GM21447 (cell line): ENCODE measurements at regions not wholly inside any gene's neighbourhood (a gene's known extent, or its start where the extent isn't known, plus 50 kb on each side); places are given as distances from the start of the nearest gene placed in this dataset.
"Not testable (repeated sequence)": the region's sequence is repeated elsewhere in the genome, so short reads cannot be mapped to it uniquely, and the experiment has no call there.

Source experiments
- ATAC-seq: cut with Tn5 transposase; IDR thresholded peaks from one replicate; pipeline ENCODE4 v1.9.1; 2021; ENCODE audit not compliant: unreplicated experiment

DNA sequence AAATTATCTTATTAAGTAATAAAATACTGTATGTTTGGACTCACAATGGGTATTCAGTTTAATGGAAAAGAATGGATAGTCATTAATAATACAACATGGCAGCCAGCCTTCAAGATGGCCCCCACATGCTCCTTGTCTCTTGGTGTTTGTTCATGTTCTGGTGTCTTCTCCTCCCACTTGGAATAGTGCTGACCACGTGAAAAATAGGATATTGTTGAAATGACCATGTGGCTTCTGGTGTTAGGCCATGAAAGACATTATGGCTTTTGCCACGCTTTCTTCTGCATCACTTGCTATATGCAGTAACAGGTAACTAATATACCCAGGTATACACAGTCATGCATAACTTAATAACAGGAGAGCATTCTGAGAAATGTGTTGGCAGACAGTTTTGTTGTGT lies 341.0 kb downstream of the KCNJ2 start:
- ATAC-seq = no peak

DNA sequence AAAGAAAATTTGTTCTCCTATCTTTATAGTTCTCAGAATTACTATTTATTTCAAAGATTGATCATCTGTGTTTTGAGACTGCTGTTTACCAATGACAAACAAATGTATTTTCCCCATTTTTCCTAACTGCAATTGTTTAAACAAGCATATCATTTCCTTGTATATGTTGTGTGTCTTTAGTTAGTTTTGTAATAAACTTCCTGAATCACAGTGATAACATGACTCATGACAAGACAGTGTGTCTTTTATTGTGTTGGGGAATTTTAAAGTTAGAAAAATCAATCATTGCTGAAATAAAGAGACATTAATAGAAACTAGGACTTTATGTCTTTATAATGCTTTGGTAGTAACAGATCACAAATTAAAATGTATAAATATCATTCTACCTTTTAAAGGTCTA lies 348.5 kb downstream of the KCNJ2 start:
- ATAC-seq = no peak

DNA sequence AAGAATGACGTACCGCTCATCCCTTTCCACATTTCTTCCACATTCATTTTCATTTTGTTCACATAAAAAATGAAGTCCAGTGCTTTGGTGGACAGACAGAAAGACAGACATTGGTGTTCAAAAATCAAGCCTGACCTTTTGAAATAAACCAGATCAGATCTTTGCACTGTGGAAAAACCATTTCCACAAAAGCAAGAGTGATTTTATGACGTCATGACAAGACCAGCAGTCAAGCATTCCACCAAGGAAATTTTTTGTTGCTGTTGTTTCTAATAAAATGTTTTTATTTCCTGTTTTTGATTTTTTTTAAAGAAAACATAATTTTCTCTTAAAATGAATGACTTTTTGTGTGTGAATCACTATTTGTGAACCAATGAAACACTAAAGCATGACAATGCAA lies 350.0 kb downstream of the KCNJ2 start:
- ATAC-seq = no peak

DNA sequence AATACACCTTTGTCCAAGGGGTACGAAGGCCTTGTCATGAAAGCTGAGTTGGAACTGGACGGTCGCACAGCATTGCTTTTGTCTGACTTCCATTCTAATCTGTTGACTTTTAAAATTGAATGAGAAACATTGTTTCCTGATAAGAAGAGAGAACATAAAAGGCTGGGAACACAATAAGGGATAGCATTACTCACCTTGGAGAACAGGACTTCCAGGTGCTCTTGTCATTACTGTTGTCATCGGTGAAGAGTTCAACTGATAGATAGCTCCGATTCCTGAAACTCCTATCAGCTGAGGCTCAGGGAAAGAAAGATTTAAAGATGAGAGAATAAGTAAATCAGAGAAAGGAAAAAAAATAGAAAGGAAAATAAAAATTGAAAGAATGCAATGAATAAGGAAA lies 351.1 kb downstream of the KCNJ2 start:
- ATAC-seq = no peak

DNA sequence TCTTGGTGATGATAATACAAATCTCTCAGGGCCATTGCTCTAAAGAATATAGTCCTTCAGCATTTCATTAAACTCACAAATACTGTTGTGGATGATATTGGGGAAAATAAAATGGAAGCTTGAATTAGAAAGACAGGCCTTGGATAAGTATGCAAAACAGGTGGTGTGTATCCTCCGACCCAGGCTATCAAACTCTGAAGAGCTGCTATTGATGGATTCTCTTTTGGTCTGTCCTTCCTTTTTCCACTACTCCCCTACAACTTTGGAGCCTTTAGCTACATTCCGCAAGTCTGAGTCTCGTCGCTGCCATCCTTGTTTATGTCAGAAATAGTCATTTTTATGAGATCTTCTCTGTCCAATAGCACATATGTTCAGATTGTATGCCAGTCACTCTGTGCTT lies 351.6 kb downstream of the KCNJ2 start:
- no peak for ATAC-seq

DNA sequence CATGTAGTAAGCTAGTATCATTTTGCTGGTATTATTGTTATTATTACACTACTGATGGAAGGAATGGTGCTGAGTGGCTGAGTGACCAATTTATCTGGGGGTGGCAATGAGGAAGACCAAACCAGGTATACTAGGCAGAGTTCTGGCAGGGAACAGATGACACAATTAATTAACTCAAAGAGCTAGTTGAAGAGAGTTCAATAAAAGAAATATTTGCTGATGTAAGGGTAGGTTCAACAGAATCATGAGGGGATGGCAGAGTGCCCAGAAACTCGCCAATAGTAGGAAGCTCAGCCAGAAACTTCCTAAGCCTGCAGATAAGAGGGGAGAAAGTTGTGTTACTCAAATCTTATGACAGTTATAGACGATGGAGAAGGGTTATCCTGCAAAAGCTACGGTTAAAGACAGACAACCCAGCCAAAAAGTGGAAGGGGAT lies 352.5 kb downstream of the KCNJ2 start:
- ATAC-seq = no peak

DNA sequence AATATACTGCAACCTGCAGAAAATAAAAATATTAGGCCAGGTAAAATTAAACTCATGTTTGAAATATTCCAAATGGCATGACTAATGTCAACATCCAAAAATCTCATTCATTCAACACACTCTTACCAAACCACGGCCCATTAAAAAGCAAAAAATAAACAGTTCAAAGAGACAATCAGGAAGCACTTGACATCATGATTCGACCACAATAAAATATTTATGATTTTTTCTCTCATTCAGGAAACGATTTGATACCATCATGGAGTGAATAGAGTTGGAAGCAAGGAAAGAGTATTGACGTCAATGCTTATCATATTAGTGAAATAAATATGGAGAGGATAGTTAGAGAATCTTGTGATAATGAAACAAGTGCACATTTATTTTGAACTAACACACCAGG lies 354.1 kb downstream of the KCNJ2 start:
- no peak for ATAC-seq

DNA sequence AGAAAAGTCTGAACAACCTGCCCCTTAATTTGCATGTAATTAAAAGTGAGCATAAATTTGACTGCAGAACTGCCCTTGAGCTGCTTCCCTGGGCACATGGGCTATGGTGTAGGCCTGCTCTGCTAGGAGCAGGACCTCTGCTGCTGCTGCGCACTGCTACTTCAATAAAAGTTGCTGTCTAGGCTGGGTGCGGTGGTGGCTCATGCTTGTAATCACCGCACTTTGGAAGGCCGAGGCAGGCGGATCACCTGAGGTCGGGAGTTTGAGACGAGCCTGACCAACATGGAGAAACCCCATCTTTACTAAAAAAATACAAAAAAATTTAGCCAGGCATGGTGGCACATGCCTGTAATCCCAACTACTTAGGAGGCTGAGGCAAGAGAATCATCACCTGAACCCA lies 355.7 kb downstream of the KCNJ2 start:
- ATAC-seq = not testable (repeated sequence)

DNA sequence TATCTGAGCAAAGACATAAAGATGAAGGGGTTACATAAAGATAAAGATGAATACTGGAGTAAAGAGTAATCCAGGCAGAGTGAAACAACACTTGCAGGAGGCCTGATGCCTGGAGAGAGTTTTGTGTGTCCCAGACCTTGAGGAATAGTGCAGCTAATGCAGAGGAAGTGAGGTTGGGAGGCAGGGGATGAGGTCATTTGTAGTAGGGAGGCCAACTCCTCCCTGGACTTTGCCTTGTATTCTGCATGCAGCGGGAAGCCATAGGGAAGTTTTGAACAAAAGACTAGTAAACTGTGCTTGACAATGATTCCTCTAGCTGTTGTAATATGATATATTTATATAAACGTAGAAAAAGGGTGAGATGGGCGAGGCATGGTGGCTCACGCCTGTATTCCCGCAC lies 356.6 kb downstream of the KCNJ2 start:
- ATAC-seq = no peak

DNA sequence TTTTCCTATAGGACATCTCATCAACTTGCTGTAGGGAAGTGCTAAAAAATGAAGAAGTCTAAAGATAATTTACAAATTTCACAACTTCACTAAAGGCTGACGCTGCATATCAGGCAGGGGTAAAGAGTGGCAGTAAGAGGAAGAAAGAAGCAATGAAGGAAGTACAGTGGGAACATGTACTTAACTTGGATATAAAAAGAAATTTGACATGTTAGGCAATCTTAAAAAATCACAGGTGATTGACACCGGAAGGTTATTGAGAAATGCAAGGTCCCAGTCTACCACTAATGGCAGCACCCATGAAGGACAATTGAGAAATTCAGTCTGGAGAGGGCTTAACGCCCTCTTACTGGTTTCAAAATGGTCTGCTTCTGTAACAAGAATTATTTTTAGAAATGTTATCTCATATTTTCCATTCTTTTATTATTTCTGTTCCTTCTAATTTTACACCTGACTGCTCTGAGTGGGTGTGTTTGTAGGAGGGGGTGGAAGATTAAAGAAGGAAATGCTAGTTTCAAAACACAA lies 358.1 kb downstream of the KCNJ2 start:
- no peak for ATAC-seq

DNA sequence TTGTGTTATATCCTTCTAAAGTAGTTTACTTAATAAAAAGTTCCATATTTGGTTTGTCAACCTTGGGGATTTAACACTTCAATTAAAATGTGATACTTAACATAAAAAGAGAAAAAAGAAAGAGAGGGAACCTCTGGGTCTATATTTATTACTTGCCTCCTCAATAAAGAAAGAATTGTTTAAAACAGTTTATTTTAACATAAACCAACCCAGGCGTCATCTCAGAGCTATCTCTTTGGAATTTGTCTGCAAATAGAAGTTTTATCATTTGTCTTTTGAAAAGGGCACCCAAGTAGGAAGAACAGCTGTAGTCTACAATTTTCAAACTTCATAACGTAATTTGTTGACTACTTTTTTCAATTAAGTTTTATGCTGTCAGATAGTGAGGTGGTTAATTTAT lies 364.1 kb downstream of the KCNJ2 start:
- ATAC-seq = no peak

DNA sequence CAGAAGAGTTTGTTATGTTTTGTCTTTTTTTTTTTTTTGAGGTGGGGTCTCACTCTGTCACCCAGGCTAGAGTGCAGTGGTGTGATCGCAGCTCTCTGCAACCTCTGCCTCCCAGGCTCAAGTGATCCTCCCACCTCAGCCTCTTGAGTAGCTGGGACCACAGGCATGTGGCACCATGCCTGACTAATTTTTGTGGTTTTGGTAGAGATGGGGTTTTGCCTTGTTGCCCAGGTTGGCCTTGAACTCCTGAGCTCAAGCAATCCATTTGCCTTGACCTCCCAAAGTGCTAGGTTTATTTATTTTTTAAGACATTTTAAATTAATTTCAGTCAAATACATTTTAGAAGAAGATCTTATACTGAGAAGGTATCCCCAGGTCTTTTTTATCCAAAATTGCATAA lies 366.7 kb downstream of the KCNJ2 start:
- no peak for ATAC-seq

DNA sequence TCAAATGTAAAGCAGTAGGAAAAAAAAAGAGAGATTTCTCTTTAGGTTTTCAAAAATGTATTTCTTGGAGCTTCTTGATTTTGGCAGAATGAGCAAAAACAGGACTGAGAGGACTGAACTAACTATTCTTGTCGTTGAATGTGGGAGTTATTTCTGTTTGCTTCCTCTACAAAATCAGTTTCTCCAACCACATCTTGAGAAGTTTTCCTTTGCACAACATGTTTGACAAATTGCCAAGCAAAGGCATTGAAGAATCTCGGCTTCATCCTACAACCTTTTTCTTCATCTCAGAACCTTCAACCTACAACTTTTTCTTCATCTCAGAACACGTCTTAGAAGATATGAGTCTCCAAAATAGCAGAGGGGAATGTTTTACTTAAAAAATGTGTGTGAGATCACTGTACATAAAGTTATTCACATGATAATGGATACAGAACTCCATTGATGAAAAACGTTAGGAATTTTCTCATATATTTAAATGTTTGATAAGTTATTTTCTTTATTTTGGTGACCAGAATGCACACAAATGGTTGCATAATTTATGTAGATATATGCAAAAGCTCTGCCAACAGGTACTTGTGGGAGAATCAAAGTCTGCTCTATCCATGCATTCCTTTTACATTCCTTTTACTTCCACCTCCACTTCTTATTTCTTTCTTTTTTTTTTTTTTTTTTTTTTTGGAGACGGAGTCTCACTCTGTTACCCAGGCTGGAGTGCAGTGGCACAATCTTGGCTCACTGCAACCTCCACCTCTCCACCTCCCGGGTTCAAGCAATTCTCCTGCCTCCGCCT lies 370.0 kb downstream of the KCNJ2 start:
- no peak for ATAC-seq

DNA sequence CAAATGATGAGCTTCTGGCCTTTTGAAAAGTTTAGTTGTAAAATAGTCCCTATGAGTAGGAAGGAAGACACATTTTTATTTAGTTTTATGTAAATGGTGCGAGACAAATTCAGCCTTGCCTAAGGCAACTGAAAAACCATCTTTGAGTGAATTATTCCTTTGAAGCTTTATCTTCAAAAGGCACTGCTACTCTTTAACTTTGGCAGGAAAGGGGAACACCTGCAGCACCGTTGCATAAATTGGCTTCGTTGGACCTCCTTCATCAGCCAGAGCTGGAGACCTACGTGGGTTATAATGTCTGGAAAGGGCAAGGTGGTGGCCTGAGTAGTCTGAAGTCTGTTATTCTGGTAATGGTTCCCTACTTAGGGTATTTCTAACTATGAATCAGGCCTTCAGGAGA lies 373.5 kb downstream of the KCNJ2 start:
- ATAC-seq = no peak

DNA sequence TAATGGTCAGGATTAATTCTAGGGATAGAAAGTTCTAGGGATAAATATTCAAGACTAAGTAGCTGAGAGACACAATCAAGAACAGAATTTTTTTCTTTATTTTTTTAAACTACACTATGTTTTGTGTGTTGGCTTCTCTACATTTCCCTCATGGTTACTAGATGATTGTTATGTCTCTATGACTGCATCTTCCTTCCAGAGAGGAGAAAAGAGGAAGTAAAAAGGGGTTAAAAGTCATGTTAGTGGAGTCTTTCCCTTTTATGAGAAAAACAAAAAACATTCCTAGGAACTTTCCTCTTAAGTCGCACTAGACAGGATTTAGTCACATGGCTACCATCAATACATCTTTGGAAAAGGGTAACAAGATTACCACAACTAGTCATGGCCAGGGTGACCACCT lies 375.0 kb downstream of the KCNJ2 start:
- ATAC-seq = no peak

DNA sequence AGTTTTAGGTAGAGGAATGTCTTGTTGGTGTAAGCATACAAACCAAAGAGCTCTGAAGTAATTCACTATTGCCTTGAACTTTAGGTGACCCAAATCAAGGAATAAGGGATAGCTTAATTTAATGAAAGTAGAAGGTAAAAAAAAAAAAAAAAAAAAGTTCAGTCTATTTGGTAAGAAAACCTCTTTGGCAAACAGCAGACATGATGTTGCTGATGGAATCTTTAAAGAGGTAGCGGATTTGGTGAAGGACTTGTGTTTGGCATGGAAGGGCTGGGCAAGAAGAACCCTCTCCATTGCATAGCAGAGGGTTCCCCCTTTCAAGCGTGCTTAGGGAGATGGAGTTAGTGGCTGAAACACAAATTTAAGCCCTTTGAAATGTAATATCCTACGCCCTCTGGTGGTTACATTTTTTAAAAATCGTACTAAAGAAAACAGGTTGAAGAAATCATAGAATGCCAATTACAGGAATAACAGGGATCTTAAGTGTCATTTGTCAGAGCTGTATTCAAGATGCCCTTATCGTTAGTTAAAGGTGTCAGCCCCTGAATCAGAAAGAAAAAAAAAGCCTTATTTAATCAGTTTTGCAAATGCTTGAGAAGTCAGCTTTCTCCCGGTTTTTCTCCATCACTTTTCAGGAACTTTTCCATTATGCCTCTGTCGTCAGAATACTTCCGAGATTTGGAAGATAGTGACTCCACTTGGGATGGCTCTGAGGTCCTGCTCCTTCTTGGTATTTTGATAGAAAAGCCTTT lies 383.1 kb downstream of the KCNJ2 start:
- no peak for ATAC-seq

DNA sequence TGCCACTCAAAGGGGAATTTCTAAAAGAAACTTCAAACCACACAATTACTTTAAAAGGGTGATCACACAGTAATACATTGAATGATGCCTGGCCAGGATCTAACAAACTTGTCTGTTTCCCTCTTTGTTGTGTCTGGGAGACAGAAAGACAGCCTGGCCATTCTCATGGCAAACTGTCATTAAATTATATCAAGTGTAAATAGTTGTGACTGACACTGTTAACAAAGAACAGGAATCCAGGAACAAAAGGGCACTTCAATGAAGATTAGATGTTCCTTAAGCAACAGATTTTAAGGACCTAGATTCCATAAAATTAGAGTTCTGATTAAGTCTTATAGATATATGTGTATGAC lies 383.6 kb downstream of the KCNJ2 start:
- no peak for ATAC-seq

DNA sequence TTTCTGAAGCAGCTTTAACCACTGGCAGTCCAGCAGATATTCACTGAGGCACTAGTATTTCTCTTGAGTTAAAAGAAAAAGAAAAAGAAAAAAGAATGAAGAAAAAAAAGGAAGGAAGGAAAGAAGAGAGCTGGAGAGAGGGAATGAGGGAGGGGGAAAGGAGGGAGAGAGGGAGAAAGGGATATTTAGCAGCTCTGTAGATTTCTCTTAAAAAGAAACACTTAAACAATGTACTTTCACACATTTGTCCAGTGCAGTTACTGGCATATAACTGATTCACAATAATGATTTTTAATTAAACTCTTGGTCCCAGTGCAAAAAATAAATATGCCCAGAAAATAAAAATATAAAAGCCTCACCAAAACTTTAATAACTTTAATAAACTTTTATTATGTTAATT lies 386.4 kb downstream of the KCNJ2 start:
- no peak for ATAC-seq

DNA sequence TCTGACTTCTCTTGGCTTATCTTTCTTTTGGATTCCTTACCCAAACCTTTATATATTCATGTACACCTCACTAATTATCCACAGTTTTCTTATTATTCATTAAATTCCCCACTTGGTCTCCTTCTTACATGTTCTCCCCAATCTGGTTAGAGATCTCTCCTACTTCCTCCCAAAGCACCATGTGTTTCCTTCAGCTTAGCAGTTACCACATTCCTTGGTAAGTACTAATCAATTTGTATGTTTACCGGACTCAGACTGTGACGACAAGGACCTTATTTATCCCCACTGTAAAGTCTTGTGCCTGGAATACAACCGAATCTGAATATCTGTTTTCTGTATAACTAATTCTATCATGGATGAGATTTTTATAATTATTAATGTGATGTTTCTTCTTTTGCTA lies 389.5 kb downstream of the KCNJ2 start:
- no peak for ATAC-seq

DNA sequence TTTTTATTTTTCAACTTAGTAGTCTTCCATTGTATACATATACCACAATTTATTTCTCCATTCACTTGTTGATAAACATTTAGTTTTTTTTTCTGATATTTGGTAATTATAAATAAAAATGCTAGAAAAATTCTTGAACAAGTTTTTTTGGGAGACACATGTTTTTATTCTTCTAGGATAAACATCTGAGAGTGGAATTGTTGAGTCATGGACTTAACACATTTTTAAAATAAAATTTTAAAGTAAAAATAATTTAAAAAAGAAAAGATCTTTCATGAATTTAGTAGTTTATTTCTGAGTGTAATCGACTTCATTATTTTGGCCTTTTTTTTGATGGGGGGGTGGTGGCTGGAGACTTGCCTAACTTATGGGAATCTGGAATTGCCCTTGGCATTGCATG lies 391.1 kb downstream of the KCNJ2 start:
- no peak for ATAC-seq

DNA sequence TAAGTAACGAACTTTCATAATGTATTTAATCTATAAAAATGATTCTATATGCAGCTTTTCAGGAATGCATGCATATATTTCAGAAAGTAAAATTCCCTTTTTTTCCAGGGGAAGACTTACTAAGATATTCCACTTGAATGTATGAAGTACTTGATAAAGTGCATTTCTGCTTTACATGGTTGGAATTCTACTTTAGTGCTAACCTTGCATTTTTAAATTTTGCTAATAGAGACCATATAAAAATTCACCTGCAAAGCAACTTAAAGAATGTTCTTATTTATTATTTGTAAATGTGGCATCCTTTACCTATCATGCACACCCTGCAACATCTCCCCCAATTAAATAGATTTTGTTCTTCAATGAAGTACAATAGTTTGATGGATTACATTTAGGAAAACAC lies 392.8 kb downstream of the KCNJ2 start:
- ATAC-seq = no peak

DNA sequence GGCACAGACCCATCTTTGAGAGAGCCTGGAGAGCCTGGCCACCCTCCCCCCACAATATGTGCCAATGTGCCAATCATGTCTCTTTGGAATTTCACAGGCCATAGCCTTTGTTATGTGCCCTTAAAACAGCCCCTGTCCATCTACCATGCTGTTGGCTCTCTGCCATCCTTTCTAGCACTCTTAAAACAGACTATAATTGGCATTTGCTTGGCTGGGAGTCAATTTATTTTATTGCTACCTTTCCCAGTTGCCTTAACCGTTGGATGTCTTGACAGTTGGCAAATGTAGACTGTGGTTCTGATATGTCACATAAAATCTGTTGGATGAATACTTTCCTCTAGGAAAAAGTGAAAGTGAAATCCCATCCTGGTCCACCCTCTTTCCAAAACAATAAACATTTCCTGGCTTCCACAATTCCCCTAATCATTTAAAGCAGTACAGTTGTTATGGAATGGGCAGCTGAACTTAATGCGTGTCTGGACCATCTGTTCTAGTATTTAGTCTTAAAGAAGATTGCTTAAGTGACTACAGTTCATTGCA lies 394.0 kb downstream of the KCNJ2 start:
- ATAC-seq = no peak
